Keratinocyte (primary cell): ENCODE measurements at regions not wholly inside any gene's neighbourhood (a gene's known extent, or its start where the extent isn't known, plus 50 kb on each side); places are given as distances from the start of the nearest gene placed in this dataset.

Experiments
- DNase-seq: peaks from one replicate; pipeline ENCODE4 v3.0.0-alpha.2; 2011; ENCODE audit warnings: low read depth, missing footprints, low spot score
- FAIRE-seq: peaks from 2 replicates; lab custom pipeline; 2011; peaks lifted over from hg19 to GRCh38; lab: Jason Lieb, UNC
- H2AFZ ChIP-seq: 2 replicates; pipeline ENCODE4 v1.6.0; 2012; ENCODE audit warnings: low read length, control low read depth, inconsistent platforms; ENCODE audit not compliant: control insufficient read depth
- H3K27ac ChIP-seq: 2 replicates; pipeline ENCODE4 v1.5.1; 2011; ENCODE audit warnings: low read length; ENCODE audit not compliant: control insufficient read depth, insufficient read depth
- H3K27me3 ChIP-seq: 3 replicates; pipeline ENCODE4 v1.6.0; 2011; ENCODE audit warnings: low read length; ENCODE audit not compliant: control insufficient read depth, insufficient read depth; ENCODE audit errors: extremely low read depth
- H3K36me3 ChIP-seq, 2 experiments: 2 replicates in 1 of 2; 3 replicates in 1 of 2; pipeline ENCODE4 v1.5.1; 2011; ENCODE audit warnings: low read length in 2 of 2, mild to moderate bottlenecking in 1 of 2; ENCODE audit not compliant: control insufficient read depth in 2 of 2, insufficient read depth in 2 of 2; ENCODE audit errors: extremely low read depth in 1 of 2
- H3K4me1 ChIP-seq: 3 replicates; pipeline ENCODE4 v1.5.1; 2011; ENCODE audit warnings: low read length; ENCODE audit not compliant: control insufficient read depth, insufficient read depth; ENCODE audit errors: extremely low read depth
- H3K4me2 ChIP-seq: 3 replicates; pipeline ENCODE4 v1.6.0; 2011; ENCODE audit warnings: low read depth, low read length; ENCODE audit not compliant: control insufficient read depth, insufficient read depth; ENCODE audit errors: extremely low read depth
- H3K4me3 ChIP-seq, 3 experiments: fragments of 200-600 bp in 1 of 3; sonication (generic) in 1 of 3; 2 replicates in 2 of 3; 3 replicates in 1 of 3; pipeline ENCODE4 v1.5.1; 2011 to 2016; ENCODE audit warnings: low read length in 3 of 3, mild to moderate bottlenecking in 3 of 3, control low read depth in 2 of 3, inconsistent platforms in 1 of 3, low read depth in 1 of 3, mixed read lengths in 1 of 3, mixed run types in 1 of 3, moderate library complexity in 1 of 3; ENCODE audit not compliant: control insufficient read depth in 2 of 3, insufficient read depth in 2 of 3; ENCODE audit errors: extremely low read depth in 1 of 3
- H3K79me2 ChIP-seq: 2 replicates; pipeline ENCODE4 v1.6.0; 2012; ENCODE audit warnings: low read length; ENCODE audit not compliant: control insufficient read depth, insufficient read depth
- H3K9ac ChIP-seq: 3 replicates; pipeline ENCODE4 v1.6.0; 2011; ENCODE audit warnings: low read length; ENCODE audit not compliant: control insufficient read depth, insufficient read depth; ENCODE audit errors: extremely low read depth
- H3K9me1 ChIP-seq: 3 replicates; pipeline ENCODE4 v1.6.0; 2011; ENCODE audit warnings: low read length; ENCODE audit not compliant: control insufficient read depth, insufficient read depth; ENCODE audit errors: extremely low read depth
- H3K9me3 ChIP-seq: 2 replicates; pipeline ENCODE4 v1.5.1; 2012; ENCODE audit warnings: low read depth, low read length; ENCODE audit not compliant: control insufficient read depth
- H4K20me1 ChIP-seq: 3 replicates; pipeline ENCODE4 v1.6.0; 2011; ENCODE audit warnings: low read length; ENCODE audit not compliant: control insufficient read depth, insufficient read depth; ENCODE audit errors: extremely low read depth
- EZH2 ChIP-seq: IDR thresholded peaks from one replicate; pipeline ENCODE4 v1.6.1; 2012; ENCODE audit warnings: inconsistent platforms, mild to moderate bottlenecking, low read length, moderate library complexity
- dilution Hi-C: fragments of 300-500 bp; cut with MboI; formaldehyde crosslinking; loops from one replicate; pipeline ENCODE4 v1.7.0; 2020; ENCODE audit warnings: low sequenced_read_pairs; ENCODE audit not compliant: extremely low pct_ligation_motif_present
- TF ChIP-seq, protein P1 (sequence below), 3 experiments: IDR thresholded peaks in 1 of 3; conservative IDR thresholded peaks in 1 of 3; optimal IDR thresholded peaks in 1 of 3; 2 replicates in 2 of 3; 3 replicates in 1 of 3; pipeline versions ENCODE3 to v1.5.1; 2011; ENCODE audit warnings: low read length in 3 of 3, mild to moderate bottlenecking in 3 of 3, moderate library complexity in 2 of 3, control low read depth in 1 of 3, inconsistent platforms in 1 of 3; ENCODE audit not compliant: insufficient read depth in 2 of 3; ENCODE audit errors: extremely low read depth in 1 of 3

DNA sequence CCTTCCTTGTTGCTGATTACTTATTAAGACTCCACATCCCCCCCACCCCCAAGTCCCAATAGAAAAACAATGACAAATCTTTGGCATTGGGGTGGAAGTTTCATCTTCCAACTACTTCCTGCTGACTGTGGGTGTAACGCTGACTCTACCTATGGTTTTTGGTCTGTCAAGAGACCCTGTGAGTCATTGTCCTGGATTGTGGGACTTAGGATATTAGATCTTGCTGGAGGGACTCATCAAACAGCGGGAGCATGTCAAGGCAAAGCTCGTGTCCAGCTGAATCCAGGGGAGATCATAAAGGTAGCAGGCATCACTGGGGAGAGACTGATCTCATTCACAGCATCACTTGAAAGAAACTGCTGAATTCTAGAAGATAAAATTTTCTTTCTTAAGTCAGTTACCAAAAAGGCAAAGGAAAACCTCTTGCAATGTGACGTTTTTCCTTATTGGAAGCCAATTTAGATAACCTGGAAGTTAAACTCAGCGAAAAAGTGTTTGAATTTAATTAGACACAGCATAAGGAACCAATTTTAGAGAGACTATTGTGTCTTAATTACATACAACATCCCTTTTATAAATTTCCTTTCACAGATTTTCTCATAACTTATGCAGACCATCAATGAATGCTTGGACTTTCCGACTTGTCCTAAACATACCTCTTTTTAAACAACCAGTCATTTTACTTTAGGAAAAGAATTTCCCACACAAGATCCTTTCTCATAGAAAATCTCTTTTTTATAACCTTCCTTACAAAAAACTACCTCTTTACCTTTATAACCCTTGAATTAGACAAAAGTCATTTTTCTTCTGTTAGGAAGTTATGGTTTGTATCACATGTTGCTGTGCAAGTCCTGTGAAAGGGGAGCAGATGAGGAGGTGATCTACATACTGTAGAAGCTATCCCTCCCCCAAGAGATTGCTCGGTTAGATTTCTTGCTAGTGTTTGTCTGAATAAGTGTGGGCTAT is 94.6 kb upstream of the SCAF11 start:
- FAIRE-seq: no peak
- no peaks in the 10 kb centered on the region for H3K9me1 ChIP-seq
- no peaks in the 10 kb centered on the region for H3K36me3 ChIP-seq
- H3K9ac ChIP-seq: no peak overlapping the region
- peak; percentile 55 for DNase-seq
- dilution Hi-C loops: no loop called here
- TF ChIP-seq EZH2: no peak
- TF ChIP-seq, protein P1, sequence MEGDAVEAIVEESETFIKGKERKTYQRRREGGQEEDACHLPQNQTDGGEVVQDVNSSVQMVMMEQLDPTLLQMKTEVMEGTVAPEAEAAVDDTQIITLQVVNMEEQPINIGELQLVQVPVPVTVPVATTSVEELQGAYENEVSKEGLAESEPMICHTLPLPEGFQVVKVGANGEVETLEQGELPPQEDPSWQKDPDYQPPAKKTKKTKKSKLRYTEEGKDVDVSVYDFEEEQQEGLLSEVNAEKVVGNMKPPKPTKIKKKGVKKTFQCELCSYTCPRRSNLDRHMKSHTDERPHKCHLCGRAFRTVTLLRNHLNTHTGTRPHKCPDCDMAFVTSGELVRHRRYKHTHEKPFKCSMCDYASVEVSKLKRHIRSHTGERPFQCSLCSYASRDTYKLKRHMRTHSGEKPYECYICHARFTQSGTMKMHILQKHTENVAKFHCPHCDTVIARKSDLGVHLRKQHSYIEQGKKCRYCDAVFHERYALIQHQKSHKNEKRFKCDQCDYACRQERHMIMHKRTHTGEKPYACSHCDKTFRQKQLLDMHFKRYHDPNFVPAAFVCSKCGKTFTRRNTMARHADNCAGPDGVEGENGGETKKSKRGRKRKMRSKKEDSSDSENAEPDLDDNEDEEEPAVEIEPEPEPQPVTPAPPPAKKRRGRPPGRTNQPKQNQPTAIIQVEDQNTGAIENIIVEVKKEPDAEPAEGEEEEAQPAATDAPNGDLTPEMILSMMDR (optimal IDR thresholded peaks at IDR 0.05 in 1 of 3, IDR thresholded peaks at IDR 0.05 in 1 of 3, conservative IDR thresholded peaks at IDR 0.05 in 1 of 3; ENCODE audit: extremely low read depth in 1 of 3, insufficient read depth in 2 of 3, low read length in 3 of 3): no peak
- no peaks in the 10 kb centered on the region for H4K20me1 ChIP-seq
- H3K4me1 ChIP-seq: peaks cover 8% of the 10 kb centered on the region
- no peaks in the 10 kb centered on the region for H3K79me2 ChIP-seq
- H3K9me3 ChIP-seq: peaks cover 2% of the 10 kb centered on the region
- no peaks in the 10 kb centered on the region for H3K27me3 ChIP-seq
- no peak overlapping the region for H2AFZ ChIP-seq
- no peak overlapping the region for H3K27ac ChIP-seq
- H3K4me3 ChIP-seq: no peak overlapping the region
- no peak overlapping the region for H3K4me2 ChIP-seq

DNA sequence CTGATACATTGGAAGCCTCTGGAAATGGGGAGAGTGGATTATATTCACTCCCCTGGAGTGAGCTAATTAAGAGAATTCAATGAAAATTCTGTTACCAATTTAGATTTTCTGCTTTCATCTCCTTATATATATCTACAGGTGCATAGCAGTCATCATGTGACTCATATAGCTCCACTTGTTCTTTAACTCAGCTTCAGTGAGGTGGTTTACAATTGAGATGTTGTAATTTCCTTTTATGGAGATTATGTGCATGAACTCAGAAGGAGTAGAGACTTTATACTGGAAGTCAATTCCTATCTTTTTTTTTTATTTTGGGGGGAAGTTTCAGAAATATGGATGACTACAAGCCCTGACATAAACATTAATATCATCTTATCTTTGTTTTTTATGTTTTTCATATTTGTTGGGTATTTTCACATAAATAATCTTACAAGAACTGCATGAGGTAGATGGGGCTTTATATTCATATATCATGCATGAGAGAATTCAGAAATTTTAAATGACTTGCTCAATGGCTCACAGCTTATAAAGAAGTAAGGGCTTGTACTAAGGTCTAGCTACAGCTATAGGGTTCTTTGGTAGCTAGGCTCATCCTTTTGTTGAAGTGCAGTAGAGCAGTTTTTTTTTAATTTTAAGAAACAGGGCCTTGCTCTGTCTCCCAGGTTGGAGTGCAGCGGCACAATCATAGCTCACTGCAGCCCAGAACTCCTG is 92.3 kb upstream of the SCAF11 start:
- no peak for DNase-seq

More for the DNA sequence above, 92.3 kb upstream of the SCAF11 start:
- H3K36me3 ChIP-seq: no peaks in the 10 kb centered on the region
- no peak overlapping the region for H2AFZ ChIP-seq
- H3K27me3 ChIP-seq: no peaks in the 10 kb centered on the region
- dilution Hi-C loops: no loop called here
- H3K27ac ChIP-seq: no peak overlapping the region
- H3K9me1 ChIP-seq: no peaks in the 10 kb centered on the region
- no peaks in the 10 kb centered on the region for H3K79me2 ChIP-seq
- TF ChIP-seq, protein P1 (optimal IDR thresholded peaks at IDR 0.05 in 1 of 3, IDR thresholded peaks at IDR 0.05 in 1 of 3, conservative IDR thresholded peaks at IDR 0.05 in 1 of 3; ENCODE audit: extremely low read depth in 1 of 3, insufficient read depth in 2 of 3, low read length in 3 of 3): no peak
- TF ChIP-seq EZH2: no peak
- FAIRE-seq: no peak
- H3K4me3 ChIP-seq: no peak overlapping the region
- H3K9ac ChIP-seq: no peak overlapping the region
- no peaks in the 10 kb centered on the region for H3K4me1 ChIP-seq
- H4K20me1 ChIP-seq: no peaks in the 10 kb centered on the region
- peaks cover 4% of the 10 kb centered on the region for H3K9me3 ChIP-seq
- no peak overlapping the region for H3K4me2 ChIP-seq
